ENCODE measurements at regions not wholly inside any gene's neighbourhood (a gene's known extent, or its start where the extent isn't known, plus 50 kb on each side); places are given as distances from the start of the nearest gene placed in this dataset.

DNA sequence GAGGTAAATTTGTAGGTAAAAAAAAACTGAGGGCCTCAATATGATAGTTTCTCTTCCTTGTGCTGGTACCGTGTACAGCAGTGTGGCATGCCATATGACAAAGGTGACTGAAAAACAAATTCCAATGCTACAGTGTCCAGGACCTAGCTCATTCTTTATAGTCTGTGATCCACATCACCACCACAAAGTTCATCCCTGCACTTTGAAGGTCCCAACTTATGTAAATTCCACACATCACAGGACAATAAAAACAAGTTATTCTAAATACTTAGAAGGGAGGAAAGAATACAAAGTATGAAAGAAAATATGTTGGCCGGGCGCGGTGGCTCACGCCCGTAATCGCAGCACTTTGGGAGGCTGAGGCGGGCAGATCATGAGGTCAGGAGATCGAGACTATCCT lies 314.6 kb upstream of the SGCG start:
- TF ChIP-seq, protein P1, sequence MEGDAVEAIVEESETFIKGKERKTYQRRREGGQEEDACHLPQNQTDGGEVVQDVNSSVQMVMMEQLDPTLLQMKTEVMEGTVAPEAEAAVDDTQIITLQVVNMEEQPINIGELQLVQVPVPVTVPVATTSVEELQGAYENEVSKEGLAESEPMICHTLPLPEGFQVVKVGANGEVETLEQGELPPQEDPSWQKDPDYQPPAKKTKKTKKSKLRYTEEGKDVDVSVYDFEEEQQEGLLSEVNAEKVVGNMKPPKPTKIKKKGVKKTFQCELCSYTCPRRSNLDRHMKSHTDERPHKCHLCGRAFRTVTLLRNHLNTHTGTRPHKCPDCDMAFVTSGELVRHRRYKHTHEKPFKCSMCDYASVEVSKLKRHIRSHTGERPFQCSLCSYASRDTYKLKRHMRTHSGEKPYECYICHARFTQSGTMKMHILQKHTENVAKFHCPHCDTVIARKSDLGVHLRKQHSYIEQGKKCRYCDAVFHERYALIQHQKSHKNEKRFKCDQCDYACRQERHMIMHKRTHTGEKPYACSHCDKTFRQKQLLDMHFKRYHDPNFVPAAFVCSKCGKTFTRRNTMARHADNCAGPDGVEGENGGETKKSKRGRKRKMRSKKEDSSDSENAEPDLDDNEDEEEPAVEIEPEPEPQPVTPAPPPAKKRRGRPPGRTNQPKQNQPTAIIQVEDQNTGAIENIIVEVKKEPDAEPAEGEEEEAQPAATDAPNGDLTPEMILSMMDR (IDR thresholded peaks at IDR 0.05) = no peak
- TF ChIP-seq EP300 (IDR thresholded peaks at IDR 0.05) (no peak), POLR2A (IDR thresholded peaks at IDR 0.05) (no peak)
